H1 (cell line): ENCODE measurements at regions not wholly inside any gene's neighbourhood (a gene's known extent, or its start where the extent isn't known, plus 50 kb on each side); places are given as distances from the start of the nearest gene placed in this dataset.

ENCODE experiments used
- EGR1 ChIP-seq: IDR thresholded peaks from 2 replicates; pipeline ENCODE4 v1.6.1; 2011; ENCODE audit warnings: low read depth, low read length, borderline replicate concordance
- HDAC6 ChIP-seq: IDR thresholded peaks from one replicate; pipeline ENCODE4 v1.7.1; 2012; ENCODE audit warnings: low read depth, mild to moderate bottlenecking, inconsistent platforms, low read length, moderate library complexity

GRCh38 chr5:20680718-20681302 lies 692.8 kb upstream of the CDH18 start (continued):
- TF ChIP-seq HDAC6 (no peak), EGR1 (no peak)
